CD4-positive, alpha-beta T cell (primary cell): ENCODE measurements at regions not wholly inside any gene's neighbourhood (a gene's known extent, or its start where the extent isn't known, plus 50 kb on each side); places are given as distances from the start of the nearest gene placed in this dataset.

Experiments
- ATAC-seq: fragments of 200-7000 bp; cut with Tn5 transposase; one replicate; pipeline ENCODE4 v1.10.0; 2022; ENCODE audit warnings: mild to moderate bottlenecking; ENCODE audit not compliant: poor library complexity
- CTCF ChIA-PET: fragments of 350-600 bp; sonication (Branson Sonifier 250); formaldehyde crosslinking; loops from one replicate; lab custom pipeline; 2021; ENCODE audit warnings: antibody characterized with exemption, inconsistent platforms; lab: Charles Lee
- POLR2A ChIA-PET: fragments of 350-600 bp; sonication (Branson Sonifier 250); formaldehyde crosslinking; loops from one replicate; lab custom pipeline; 2021; ENCODE audit warnings: antibody characterized with exemption, inconsistent platforms; lab: Charles Lee
- DNase-seq, 14 experiments: peaks; one replicate each; pipeline ENCODE4 v3.0.0-alpha.2; 2013 to 2020; ENCODE audit warnings: mixed read lengths in 2 of 14
- H3K27ac ChIP-seq, 2 donors: one replicate each; pipeline versions ENCODE4 v1.5.1 to v1.7.0; 2013; ENCODE audit warnings: low read length in 2 of 2, low read depth in 1 of 2, mild to moderate bottlenecking in 1 of 2
- H3K27me3 ChIP-seq, 2 experiments: 1 replicate in 1 of 2; 2 replicates in 1 of 2; pipeline versions ENCODE4 v1.6.1 to v1.7.0; 2013; ENCODE audit warnings: low read length in 2 of 2, control low read depth in 1 of 2, mild to moderate bottlenecking in 1 of 2, moderate library complexity in 1 of 2; ENCODE audit not compliant: insufficient read depth in 2 of 2, control insufficient read depth in 1 of 2
- H3K36me3 ChIP-seq: one replicate; pipeline ENCODE4 v1.6.1; 2013; ENCODE audit warnings: low read length, control low read depth; ENCODE audit not compliant: insufficient read depth
- H3K4me1 ChIP-seq: one replicate; pipeline ENCODE4 v1.6.1; 2013; ENCODE audit warnings: low read length, control low read depth; ENCODE audit not compliant: insufficient read depth
- H3K4me3 ChIP-seq: one replicate; pipeline ENCODE4 v1.5.1; 2013; ENCODE audit warnings: mild to moderate bottlenecking, low read length, moderate library complexity
- H3K9me3 ChIP-seq, 2 experiments: 1 replicate in 1 of 2; 2 replicates in 1 of 2; pipeline versions ENCODE4 v1.6.1 to v1.7.0; 2013; ENCODE audit warnings: low read length in 2 of 2, mild to moderate bottlenecking in 2 of 2, control low read depth in 1 of 2, moderate library complexity in 1 of 2; ENCODE audit not compliant: control insufficient read depth in 1 of 2, insufficient read depth in 1 of 2
- H3K27ac Mint-ChIP-seq: one replicate; pipeline ENCODE4 v1.8.0; 2020; ENCODE audit warnings: mixed read lengths
- H3K27me3 Mint-ChIP-seq: one replicate; pipeline ENCODE4 v1.8.0; 2021; ENCODE audit warnings: mixed read lengths
- H3K36me3 Mint-ChIP-seq: one replicate; pipeline ENCODE4 v1.8.0; 2021; ENCODE audit warnings: low read depth, mixed read lengths
- H3K4me1 Mint-ChIP-seq: one replicate; pipeline ENCODE4 v1.8.0; 2021; ENCODE audit warnings: low read depth, mixed read lengths
- H3K4me3 Mint-ChIP-seq: one replicate; pipeline ENCODE4 v1.8.0; 2020; ENCODE audit warnings: mild to moderate bottlenecking, mixed read lengths
- H3K9me3 Mint-ChIP-seq: one replicate; pipeline ENCODE4 v1.8.0; 2020; ENCODE audit warnings: mixed read lengths
- CTCF ChIP-seq: fragments of 200-600 bp; IDR thresholded peaks from one replicate; pipeline ENCODE4 v1.8.0; 2022; ENCODE audit warnings: antibody characterized with exemption, mild to moderate bottlenecking
- intact Hi-C, 2 experiments: fragments of 100-400 bp; cut with DNase I in 1 of 2; cut with micrococcal nuclease in 1 of 2; formaldehyde crosslinking; loops; one replicate each; pipeline versions ENCODE4 v1.15.1 to v1.9.0; 2023 to 2025; cut with DNase I, micrococcal nuclease

DNA sequence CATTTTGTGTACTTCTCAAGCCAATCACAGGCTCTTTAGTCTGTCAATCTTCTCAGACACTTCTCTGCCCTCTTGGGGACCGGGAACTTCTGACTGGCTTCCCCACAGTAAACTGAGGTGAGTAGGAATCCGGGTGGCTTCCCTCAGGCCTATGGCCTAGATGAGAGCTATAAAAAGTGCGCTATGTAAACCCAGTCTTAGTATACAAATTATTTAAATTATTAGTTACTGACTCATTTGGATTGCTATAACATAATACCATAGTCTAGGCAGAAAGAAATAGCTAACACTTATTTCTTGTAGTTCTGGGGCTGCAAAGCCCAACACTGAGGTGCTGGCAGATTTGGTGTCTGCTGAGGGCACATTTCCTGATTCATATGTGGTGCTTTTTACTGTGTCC, 109.2 kb upstream of the MCHR2 start:
- Histone ChIP-seq H3K4me3 (no peak overlapping the region), H3K36me3 (no peaks in the 10 kb centered on the region), H3K4me1 (no peaks in the 10 kb centered on the region), H3K27ac (no peak overlapping the region), H3K27me3 (no peaks in the 10 kb centered on the region), H3K9me3 (no peaks in the 10 kb centered on the region)
- no peaks in the 10 kb centered on the region for H3K36me3 Mint-ChIP-seq
- no peak overlapping the region for H3K27ac Mint-ChIP-seq
- TF ChIP-seq CTCF = no peak
- POLR2A ChIA-PET = no interaction called here
- H3K27me3 Mint-ChIP-seq = peaks cover 25% of the 10 kb centered on the region
- no peaks in the 10 kb centered on the region for H3K9me3 Mint-ChIP-seq
- no peak overlapping the region for H3K4me3 Mint-ChIP-seq
- no peaks in the 10 kb centered on the region for H3K4me1 Mint-ChIP-seq
- CTCF ChIA-PET = interaction anchor here (1.2 kb wide), 1 partner anchor 27 kb away, joined by 3 read pairs; no protein-coding TSS in a partner anchor
- intact Hi-C loops = loop anchor here (5.0 to 10.0 kb wide), 2 partner anchors 636 to 638 kb away; no protein-coding TSS in a partner anchor
- DNase-seq (no peak), ATAC-seq (no peak)

DNA sequence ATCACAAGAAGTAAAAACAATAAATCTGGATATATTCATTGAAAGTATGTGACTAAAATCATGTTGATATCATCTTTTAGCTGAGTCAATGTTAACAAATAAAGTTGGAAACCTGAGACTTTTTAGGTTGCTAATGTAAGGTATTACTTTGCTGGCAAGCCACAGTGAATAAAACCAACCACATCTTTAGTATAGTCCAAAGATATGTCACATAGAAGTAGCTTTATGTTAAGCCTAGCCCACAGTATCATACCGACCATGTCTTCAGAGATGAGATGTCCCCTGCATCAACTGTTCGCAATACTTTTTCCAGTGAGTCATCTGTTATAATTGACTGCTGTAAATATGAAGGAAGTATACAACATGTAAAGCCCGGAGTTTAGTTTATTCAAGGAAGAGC, 107.6 kb upstream of the MCHR2 start:
- no peaks in the 10 kb centered on the region for H3K36me3 ChIP-seq
- no peak overlapping the region for H3K27ac ChIP-seq
- no peaks in the 10 kb centered on the region for H3K9me3 Mint-ChIP-seq
- H3K4me1 Mint-ChIP-seq = no peaks in the 10 kb centered on the region
- ATAC-seq (no peak), DNase-seq (no peak)
- no peak overlapping the region for H3K4me3 Mint-ChIP-seq
- ChIA-PET POLR2A (no interaction called here), CTCF (no interaction called here)
- TF ChIP-seq CTCF = no peak
- no peak overlapping the region for H3K4me3 ChIP-seq
- no peak overlapping the region for H3K27ac Mint-ChIP-seq
- no peaks in the 10 kb centered on the region for H3K36me3 Mint-ChIP-seq
- H3K27me3 ChIP-seq = no peaks in the 10 kb centered on the region
- H3K9me3 ChIP-seq = no peaks in the 10 kb centered on the region
- H3K27me3 Mint-ChIP-seq = peaks cover 25% of the 10 kb centered on the region
- intact Hi-C loops = loop anchor here (5.0 to 10.0 kb wide), 2 partner anchors 634 to 637 kb away; no protein-coding TSS in a partner anchor
- no peaks in the 10 kb centered on the region for H3K4me1 ChIP-seq

- Histone ChIP-seq H3K4me3 (no peak overlapping the region), H3K9me3 (no peaks in the 10 kb centered on the region), H3K36me3 (no peaks in the 10 kb centered on the region), H3K27me3 (no peaks in the 10 kb centered on the region), H3K27ac (no peak overlapping the region), H3K4me1 (no peaks in the 10 kb centered on the region)
- no peak overlapping the region for H3K27ac Mint-ChIP-seq
- ATAC-seq (no peak), DNase-seq (no peak)
- H3K9me3 Mint-ChIP-seq = no peaks in the 10 kb centered on the region
- no peaks in the 10 kb centered on the region for H3K36me3 Mint-ChIP-seq
- peaks cover 19% of the 10 kb centered on the region for H3K27me3 Mint-ChIP-seq
- POLR2A ChIA-PET = no interaction called here
- intact Hi-C loops = loop anchor here (5.0 to 10.0 kb wide), 2 partner anchors 633 to 636 kb away; no protein-coding TSS in a partner anchor
- H3K4me1 Mint-ChIP-seq = no peaks in the 10 kb centered on the region
- CTCF ChIA-PET = interaction anchor here (1.4 kb wide), 1 partner anchor 233 kb away, joined by 6 read pairs; no protein-coding TSS in a partner anchor
- no peak for TF ChIP-seq CTCF
- H3K4me3 Mint-ChIP-seq = no peak overlapping the region
Observed at GRCh38 chr6:100100776-100101175, 106.8 kb upstream of the MCHR2 start.
